Gastrocnemius medialis (tissue), 4 donors: ENCODE measurements at regions not wholly inside any gene's neighbourhood (a gene's known extent, or its start where the extent isn't known, plus 50 kb on each side); places are given as distances from the start of the nearest gene placed in this dataset.

Experiments
- ATAC-seq, 2 donors: fragments of 150-250 bp; one replicate each; pipeline ENCODE4 v1.9.1; 2016
- DNase-seq, 2 donors: peaks; one replicate each; pipeline ENCODE4 v3.0.0-alpha.2; 2019
- H3K27ac ChIP-seq, 4 donors: fragments of 200-600 bp; sonication (generic); 1 replicate in 1 of 4; 2 replicates in 3 of 4; pipeline ENCODE4 v1.5.1; 2016 to 2018; ENCODE audit warnings: mild to moderate bottlenecking in 2 of 4, moderate library complexity in 1 of 4
- H3K27me3 ChIP-seq, 3 donors: fragments of 200-600 bp; sonication (generic) in 2 of 3; 1 replicate in 1 of 3; 2 replicates in 2 of 3; pipeline versions ENCODE4 v1.5.1 to v1.6.0; 2016 to 2019; ENCODE audit warnings: mild to moderate bottlenecking in 1 of 3, moderate library complexity in 1 of 3
- H3K36me3 ChIP-seq, 2 donors: fragments of 200-600 bp; sonication (generic) in 1 of 2; one replicate each; pipeline ENCODE4 v1.5.1; 2017 to 2018
- H3K4me1 ChIP-seq, 2 donors: fragments of 200-600 bp; sonication (generic) in 1 of 2; one replicate each; pipeline ENCODE4 v1.5.1; 2016 to 2017; ENCODE audit warnings: mild to moderate bottlenecking in 2 of 2
- H3K4me3 ChIP-seq, 4 donors: fragments of 200-600 bp; sonication (generic) in 3 of 4; 1 replicate in 1 of 4; 2 replicates in 3 of 4; pipeline ENCODE4 v1.5.1; 2016 to 2019; ENCODE audit warnings: mild to moderate bottlenecking in 2 of 4
- H3K9me3 ChIP-seq, 3 donors: fragments of 200-600 bp; sonication (generic) in 2 of 3; 1 replicate in 1 of 3; 2 replicates in 2 of 3; pipeline ENCODE4 v1.5.1; 2016 to 2019
- POLR2A ChIP-seq, 2 donors: fragments of 450-650 bp; IDR thresholded peaks; one replicate each; pipeline ENCODE4 v1.6.1; 2017; ENCODE audit warnings: antibody characterized with exemption in 2 of 2, mild to moderate bottlenecking in 2 of 2, moderate library complexity in 2 of 2
- in situ Hi-C, 4 donors: fragments of 200-750 bp; cut with MboI; loops; one replicate each; pipeline versions ENCODE4 v1.15.0 to v1.8.0; 2017; ENCODE audit warnings: low sequenced_read_pairs in 4 of 4
- intact Hi-C: fragments of 100-400 bp; cut with DNase I; formaldehyde crosslinking; loops from one replicate; pipeline ENCODE4 v1.15.1; 2023; ENCODE audit warnings: low total_unique reads
- TF ChIP-seq, protein P1 (sequence below), 5 experiments: fragments of 450-650 bp in 3 of 5; fragments of 200-600 bp in 2 of 5; sonication (generic) in 2 of 5; IDR thresholded peaks in 4 of 5; conservative IDR thresholded peaks in 1 of 5; 1 replicate in 4 of 5; 2 replicates in 1 of 5; pipeline ENCODE4 v1.5.1; 2016 to 2019; ENCODE audit warnings: antibody characterized with exemption in 5 of 5, mild to moderate bottlenecking in 3 of 5, moderate library complexity in 3 of 5

- in situ Hi-C loops: no loop called here
- ATAC-seq (no peak), DNase-seq (no peak)
- peaks cover 0 to 3% (median 0%) of the 10 kb centered on the region in 3 donors for H3K9me3 ChIP-seq
- H3K27ac ChIP-seq: no peak overlapping the region
- H3K36me3 ChIP-seq: no peaks in the 10 kb centered on the region
- H3K4me1 ChIP-seq: no peaks in the 10 kb centered on the region
- intact Hi-C loops: no loop called here
- no peaks in the 10 kb centered on the region for H3K27me3 ChIP-seq
- H3K4me3 ChIP-seq: no peak overlapping the region
- TF ChIP-seq, protein P1, sequence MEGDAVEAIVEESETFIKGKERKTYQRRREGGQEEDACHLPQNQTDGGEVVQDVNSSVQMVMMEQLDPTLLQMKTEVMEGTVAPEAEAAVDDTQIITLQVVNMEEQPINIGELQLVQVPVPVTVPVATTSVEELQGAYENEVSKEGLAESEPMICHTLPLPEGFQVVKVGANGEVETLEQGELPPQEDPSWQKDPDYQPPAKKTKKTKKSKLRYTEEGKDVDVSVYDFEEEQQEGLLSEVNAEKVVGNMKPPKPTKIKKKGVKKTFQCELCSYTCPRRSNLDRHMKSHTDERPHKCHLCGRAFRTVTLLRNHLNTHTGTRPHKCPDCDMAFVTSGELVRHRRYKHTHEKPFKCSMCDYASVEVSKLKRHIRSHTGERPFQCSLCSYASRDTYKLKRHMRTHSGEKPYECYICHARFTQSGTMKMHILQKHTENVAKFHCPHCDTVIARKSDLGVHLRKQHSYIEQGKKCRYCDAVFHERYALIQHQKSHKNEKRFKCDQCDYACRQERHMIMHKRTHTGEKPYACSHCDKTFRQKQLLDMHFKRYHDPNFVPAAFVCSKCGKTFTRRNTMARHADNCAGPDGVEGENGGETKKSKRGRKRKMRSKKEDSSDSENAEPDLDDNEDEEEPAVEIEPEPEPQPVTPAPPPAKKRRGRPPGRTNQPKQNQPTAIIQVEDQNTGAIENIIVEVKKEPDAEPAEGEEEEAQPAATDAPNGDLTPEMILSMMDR (IDR thresholded peaks at IDR 0.05 in 4 of 5, conservative IDR thresholded peaks at IDR 0.05 in 1 of 5): no peak
- no peak for TF ChIP-seq POLR2A (IDR thresholded peaks at IDR 0.05)
These were observed 85.5 kb upstream of the PGR start for GRCh38 chr11:101215069-101215468.

- in situ Hi-C loops: no loop called here
- Histone ChIP-seq H3K27me3 (no peaks in the 10 kb centered on the region), H3K27ac (no peak overlapping the region), H3K36me3 (no peaks in the 10 kb centered on the region), H3K4me1 (no peaks in the 10 kb centered on the region), H3K4me3 (no peak overlapping the region), H3K9me3 (peaks cover 0 to 3% (median 0%) of the 10 kb centered on the region in 3 donors)
- DNase-seq (no peak), ATAC-seq (no peak)
- intact Hi-C loops: no loop called here
- no peak for TF ChIP-seq POLR2A (IDR thresholded peaks at IDR 0.05)
- TF ChIP-seq, protein P1 (IDR thresholded peaks at IDR 0.05 in 4 of 5, conservative IDR thresholded peaks at IDR 0.05 in 1 of 5): no peak
These were observed 81.9 kb upstream of the PGR start for GRCh38 chr11:101211407-101211975.

GRCh38 chr11:101202614-101203013 lies 73.0 kb upstream of the PGR start:
- Histone ChIP-seq H3K27ac (no peak overlapping the region), H3K4me1 (no peaks in the 10 kb centered on the region), H3K4me3 (no peak overlapping the region), H3K27me3 (no peaks in the 10 kb centered on the region), H3K9me3 (no peaks in the 10 kb centered on the region), H3K36me3 (no peaks in the 10 kb centered on the region)
- in situ Hi-C loops: no loop called here
- TF ChIP-seq, protein P1 (IDR thresholded peaks at IDR 0.05 in 4 of 5, conservative IDR thresholded peaks at IDR 0.05 in 1 of 5): no peak
- no peak for TF ChIP-seq POLR2A (IDR thresholded peaks at IDR 0.05)
- intact Hi-C loops: no loop called here
- DNase-seq (no peak), ATAC-seq (no peak)

- Histone ChIP-seq H3K4me1 (no peaks in the 10 kb centered on the region), H3K27me3 (no peaks in the 10 kb centered on the region), H3K27ac (no peak overlapping the region), H3K9me3 (no peaks in the 10 kb centered on the region), H3K36me3 (no peaks in the 10 kb centered on the region), H3K4me3 (no peak overlapping the region)
- intact Hi-C loops (no loop called here), in situ Hi-C loops (no loop called here)
- DNase-seq (no peak), ATAC-seq (no peak)
- TF ChIP-seq, protein P1 (IDR thresholded peaks at IDR 0.05 in 4 of 5, conservative IDR thresholded peaks at IDR 0.05 in 1 of 5): no peak
- TF ChIP-seq POLR2A (IDR thresholded peaks at IDR 0.05): no peak
These were observed 69.8 kb upstream of the PGR start for GRCh38 chr11:101199416-101199815.

DNA sequence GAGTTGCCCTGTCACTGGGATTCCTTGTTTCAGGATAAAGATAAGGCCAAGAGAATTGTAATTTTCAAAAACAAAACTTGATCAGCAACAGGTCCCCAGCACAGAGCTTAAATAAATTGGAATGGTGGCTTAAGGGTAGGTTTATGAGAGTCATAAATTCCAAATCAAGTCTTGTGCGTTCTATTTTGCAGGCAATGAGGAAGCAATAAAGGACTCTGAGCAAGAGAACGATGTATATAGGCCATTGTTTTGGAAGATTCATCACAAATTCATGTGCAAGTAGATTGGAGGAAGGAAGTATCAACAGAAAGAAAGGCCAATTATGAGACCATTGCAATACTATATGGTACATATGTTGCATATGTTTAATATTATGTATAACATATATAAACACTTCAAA lies 65.7 kb upstream of the PGR start:
- ATAC-seq: no peak
- H3K27me3 ChIP-seq: no peaks in the 10 kb centered on the region
- H3K36me3 ChIP-seq: no peaks in the 10 kb centered on the region
- DNase-seq: no peak
- intact Hi-C loops: no loop called here
- no peak overlapping the region for H3K4me3 ChIP-seq
- H3K9me3 ChIP-seq: no peaks in the 10 kb centered on the region
- H3K27ac ChIP-seq: no peak overlapping the region
- in situ Hi-C loops: no loop called here
- H3K4me1 ChIP-seq: no peaks in the 10 kb centered on the region
- TF ChIP-seq, protein P1 (IDR thresholded peaks at IDR 0.05 in 4 of 5, conservative IDR thresholded peaks at IDR 0.05 in 1 of 5): no peak
- no peak for TF ChIP-seq POLR2A (IDR thresholded peaks at IDR 0.05)
